Caco-2 (cell line): ENCODE measurements at regions not wholly inside any gene's neighbourhood (a gene's known extent, or its start where the extent isn't known, plus 50 kb on each side); places are given as distances from the start of the nearest gene placed in this dataset.

Experiments
- BruUV-seq: library from RNA; stranded (reverse); fragments of 400-500 nt; replicated peaks from 2 replicates; lab custom pipeline; 2021; lab: Mats Ljungman, UMichigan
- CTCF ChIA-PET: fragments of 300-600 bp; sonication (Branson Sonifier 250); formaldehyde crosslinking; loops from one replicate; lab custom pipeline; 2022; ENCODE audit warnings: antibody characterized with exemption; lab: Charles Lee
- POLR2A ChIA-PET: fragments of 300-600 bp; sonication (Branson Sonifier 250); formaldehyde crosslinking; loops from one replicate; lab custom pipeline; 2022; ENCODE audit warnings: antibody characterized with exemption; lab: Charles Lee
- DNase-seq, 2 experiments: peaks; one replicate each; pipeline versions ENCODE4 v3.0.0 to v3.0.0-alpha.2; 2020 to 2022
- H3K27me3 ChIP-seq: replicated peaks from 2 replicates; pipeline ENCODE4 v1.6.0; 2011; ENCODE audit warnings: low read length; ENCODE audit not compliant: control insufficient read depth, insufficient read depth
- H3K36me3 ChIP-seq: 2 replicates; pipeline ENCODE4 v1.5.1; 2011; ENCODE audit warnings: low read length; ENCODE audit not compliant: control insufficient read depth, insufficient read depth
- H3K4me1 ChIP-seq: fragments of 250-450 bp; sonication (Bioruptor Pico); 2 replicates; pipeline ENCODE4 v1.5.1; 2020; ENCODE audit warnings: mild to moderate bottlenecking
- H3K4me3 ChIP-seq: 2 replicates; pipeline ENCODE4 v1.5.1; 2011; ENCODE audit warnings: low read depth, mild to moderate bottlenecking, control low read depth, low read length
- H3K9me3 ChIP-seq: fragments of 250-450 bp; sonication (Bioruptor Pico); 2 replicates; pipeline ENCODE4 v1.5.1; 2020; ENCODE audit warnings: mild to moderate bottlenecking, moderate library complexity
- H3K27ac Mint-ChIP-seq: one replicate; pipeline ENCODE4 v1.8.0; 2022; ENCODE audit warnings: mixed read lengths; ENCODE audit not compliant: unreplicated experiment
- H3K27me3 Mint-ChIP-seq: one replicate; pipeline ENCODE4 v1.8.0; 2022; ENCODE audit warnings: mixed read lengths; ENCODE audit not compliant: insufficient read depth, unreplicated experiment
- H3K36me3 Mint-ChIP-seq: one replicate; pipeline ENCODE4 v1.8.0; 2022; ENCODE audit warnings: mild to moderate bottlenecking, mixed read lengths; ENCODE audit not compliant: insufficient read depth, unreplicated experiment
- H3K4me1 Mint-ChIP-seq: one replicate; pipeline ENCODE4 v1.8.0; 2022; ENCODE audit warnings: low read depth, mixed read lengths; ENCODE audit not compliant: unreplicated experiment
- H3K4me3 Mint-ChIP-seq: one replicate; pipeline ENCODE4 v1.8.0; 2022; ENCODE audit warnings: mild to moderate bottlenecking, moderate library complexity, mixed read lengths; ENCODE audit not compliant: unreplicated experiment
- H3K9me3 Mint-ChIP-seq: one replicate; pipeline ENCODE4 v1.8.0; 2022; ENCODE audit warnings: mixed read lengths; ENCODE audit not compliant: unreplicated experiment
- CTCF ChIP-seq, 2 experiments: fragments of 200-600 bp in 1 of 2; IDR thresholded peaks; 1 replicate in 1 of 2; 2 replicates in 1 of 2; pipeline versions ENCODE4 v1.5.1 to v1.8.0; 2011 to 2022; ENCODE audit warnings: antibody characterized with exemption in 1 of 2, control low read depth in 1 of 2, inconsistent platforms in 1 of 2, low read depth in 1 of 2, low read length in 1 of 2, mild to moderate bottlenecking in 1 of 2, moderate library complexity in 1 of 2; ENCODE audit not compliant: insufficient read depth in 1 of 2, severe bottlenecking in 1 of 2, unreplicated experiment in 1 of 2
- intact Hi-C: fragments of 100-400 bp; cut with micrococcal nuclease; formaldehyde crosslinking; loops from one replicate; pipeline ENCODE4 v1.10.0; 2022; ENCODE audit not compliant: unreplicated experiment

GRCh38 chr19:29287061-29287460 lies 74.1 kb upstream of the UQCRFS1 start:
- TF ChIP-seq CTCF (IDR thresholded peaks at IDR 0.05; ENCODE audit: insufficient read depth in 1 of 2, low read depth in 1 of 2, low read length in 1 of 2, severe bottlenecking in 1 of 2, unreplicated experiment in 1 of 2) = no peak
- no peaks in the 10 kb centered on the region for H3K4me1 ChIP-seq
- no peak overlapping the region for H3K4me3 ChIP-seq
- DNase-seq = no peak
- no peaks in the 10 kb centered on the region for H3K36me3 ChIP-seq
- intact Hi-C loops = no loop called here
- H3K27me3 ChIP-seq = no peaks in the 10 kb centered on the region
- ChIA-PET CTCF (no interaction called here), POLR2A (no interaction called here)
- Mint-ChIP-seq H3K4me1 (no peaks in the 10 kb centered on the region), H3K36me3 (no peaks in the 10 kb centered on the region), H3K27ac (no peak overlapping the region), H3K9me3 (no peaks in the 10 kb centered on the region), H3K4me3 (no peak overlapping the region), H3K27me3 (peaks cover 18% of the 10 kb centered on the region)
- peaks cover 5% of the 10 kb centered on the region; the same call in 1 of the 2 replicates for H3K9me3 ChIP-seq
- no TSS peak for BruUV-seq

GRCh38 chr19:29288256-29288655 lies 75.3 kb upstream of the UQCRFS1 start:
- CTCF ChIA-PET = no interaction called here
- H3K9me3 ChIP-seq = peaks cover 5% of the 10 kb centered on the region; the same call in 1 of the 2 replicates
- POLR2A ChIA-PET = no interaction called here
- intact Hi-C loops = no loop called here
- H3K27me3 ChIP-seq = no peaks in the 10 kb centered on the region
- H3K36me3 Mint-ChIP-seq = no peaks in the 10 kb centered on the region
- H3K4me1 Mint-ChIP-seq = no peaks in the 10 kb centered on the region
- H3K4me3 Mint-ChIP-seq = no peak overlapping the region
- peaks cover 21% of the 10 kb centered on the region for H3K27me3 Mint-ChIP-seq
- DNase-seq = no peak
- BruUV-seq = no TSS peak
- no peak overlapping the region for H3K27ac Mint-ChIP-seq
- no peaks in the 10 kb centered on the region for H3K4me1 ChIP-seq
- TF ChIP-seq CTCF (IDR thresholded peaks at IDR 0.05; ENCODE audit: insufficient read depth in 1 of 2, low read depth in 1 of 2, low read length in 1 of 2, severe bottlenecking in 1 of 2, unreplicated experiment in 1 of 2) = no peak
- no peaks in the 10 kb centered on the region for H3K9me3 Mint-ChIP-seq
- H3K36me3 ChIP-seq = no peaks in the 10 kb centered on the region
- H3K4me3 ChIP-seq = no peak overlapping the region

- Histone ChIP-seq H3K4me1 (no peaks in the 10 kb centered on the region), H3K36me3 (no peaks in the 10 kb centered on the region), H3K4me3 (no peak overlapping the region), H3K9me3 (peaks cover 5% of the 10 kb centered on the region; the same call in 1 of the 2 replicates), H3K27me3 (no peaks in the 10 kb centered on the region)
- Mint-ChIP-seq H3K36me3 (no peaks in the 10 kb centered on the region), H3K4me1 (no peaks in the 10 kb centered on the region), H3K27me3 (peaks cover 24% of the 10 kb centered on the region), H3K27ac (no peak overlapping the region), H3K4me3 (no peak overlapping the region), H3K9me3 (no peaks in the 10 kb centered on the region)
- ChIA-PET CTCF (no interaction called here), POLR2A (no interaction called here)
- BruUV-seq = no TSS peak
- no peak for DNase-seq
- no peak for TF ChIP-seq CTCF (IDR thresholded peaks at IDR 0.05; ENCODE audit: insufficient read depth in 1 of 2, low read depth in 1 of 2, low read length in 1 of 2, severe bottlenecking in 1 of 2, unreplicated experiment in 1 of 2)
- intact Hi-C loops = no loop called here
These were observed 76.1 kb upstream of the UQCRFS1 start for GRCh38 chr19:29289020-29289419.
